ENCODE measurements at regions not wholly inside any gene's neighbourhood (a gene's known extent, or its start where the extent isn't known, plus 50 kb on each side); places are given as distances from the start of the nearest gene placed in this dataset.

GRCh38 chr14:41446008-41446407 is 160.7 kb upstream of the LRFN5 start:
- TF ChIP-seq CTCF (IDR thresholded peaks at IDR 0.05) (no peak), POLR2A (IDR thresholded peaks at IDR 0.05) (no peak)
